ENCODE measurements at regions not wholly inside any gene's neighbourhood (a gene's known extent, or its start where the extent isn't known, plus 50 kb on each side); places are given as distances from the start of the nearest gene placed in this dataset.

- Histone ChIP-seq H3K27me3 (no peaks in the 10 kb centered on the region), H3K4me3 (no peak overlapping the region), H3K4me1 (no peaks in the 10 kb centered on the region), H3K9me3 (no peaks in the 10 kb centered on the region), H3K36me3 (no peaks in the 10 kb centered on the region), H3K27ac (no peak overlapping the region)
- TF ChIP-seq CTCF (IDR thresholded peaks at IDR 0.05) (no peak), POLR2A (IDR thresholded peaks at IDR 0.05) (no peak), POLR2AphosphoS5 (IDR thresholded peaks at IDR 0.05; ENCODE audit: insufficient read depth in 1 of 2, low read depth in 1 of 2) (no peak)
- intact Hi-C loops (cut with DNase I), result no loop called here
- DNase-seq (ENCODE audit: extremely low spot score in 2 of 2), result no peak
These were observed 371.9 kb upstream of the CHD6 start for GRCh38 chr20:41989935-41990635.

- no peak for DNase-seq (ENCODE audit: extremely low spot score in 2 of 2)
- H3K4me3 ChIP-seq, result no peak overlapping the region
- no peaks in the 10 kb centered on the region for H3K27me3 ChIP-seq
- intact Hi-C loops (cut with DNase I), result no loop called here
- no peak overlapping the region for H3K27ac ChIP-seq
- no peaks in the 10 kb centered on the region for H3K4me1 ChIP-seq
- TF ChIP-seq CTCF (IDR thresholded peaks at IDR 0.05), result no peak
- TF ChIP-seq POLR2A (IDR thresholded peaks at IDR 0.05), result no peak
- no peak for TF ChIP-seq POLR2AphosphoS5 (IDR thresholded peaks at IDR 0.05; ENCODE audit: insufficient read depth in 1 of 2, low read depth in 1 of 2)
- no peaks in the 10 kb centered on the region for H3K9me3 ChIP-seq
- no peaks in the 10 kb centered on the region for H3K36me3 ChIP-seq
These were observed 371.0 kb upstream of the CHD6 start for GRCh38 chr20:41989039-41989679.

- H3K4me3 ChIP-seq, result no peak overlapping the region
- TF ChIP-seq POLR2AphosphoS5 (IDR thresholded peaks at IDR 0.05; ENCODE audit: insufficient read depth in 1 of 2, low read depth in 1 of 2), result no peak
- TF ChIP-seq POLR2A (IDR thresholded peaks at IDR 0.05), result no peak
- no peak for TF ChIP-seq CTCF (IDR thresholded peaks at IDR 0.05)
- no peak overlapping the region for H3K27ac ChIP-seq
- no peaks in the 10 kb centered on the region for H3K4me1 ChIP-seq
- H3K27me3 ChIP-seq, result no peaks in the 10 kb centered on the region
- no peaks in the 10 kb centered on the region for H3K9me3 ChIP-seq
- intact Hi-C loops (cut with DNase I), result no loop called here
- H3K36me3 ChIP-seq, result no peaks in the 10 kb centered on the region
- DNase-seq (ENCODE audit: extremely low spot score in 2 of 2), result peak in 1 of 2 donors; percentile 37
These were observed 365.9 kb upstream of the CHD6 start for GRCh38 chr20:41984031-41984430.

- Histone ChIP-seq H3K27ac (no peak overlapping the region), H3K4me1 (no peaks in the 10 kb centered on the region), H3K9me3 (no peaks in the 10 kb centered on the region), H3K36me3 (no peaks in the 10 kb centered on the region), H3K4me3 (no peak overlapping the region), H3K27me3 (no peaks in the 10 kb centered on the region)
- TF ChIP-seq CTCF (IDR thresholded peaks at IDR 0.05) (no peak), POLR2A (IDR thresholded peaks at IDR 0.05) (no peak), POLR2AphosphoS5 (IDR thresholded peaks at IDR 0.05; ENCODE audit: insufficient read depth in 1 of 2, low read depth in 1 of 2) (no peak)
- intact Hi-C loops (cut with DNase I), result no loop called here
- DNase-seq (ENCODE audit: extremely low spot score in 2 of 2), result peak; percentile 12 to 72
These were observed 365.0 kb upstream of the CHD6 start for GRCh38 chr20:41983159-41983558.

- no peak for TF ChIP-seq POLR2AphosphoS5 (IDR thresholded peaks at IDR 0.05; ENCODE audit: insufficient read depth in 1 of 2, low read depth in 1 of 2)
- TF ChIP-seq CTCF (IDR thresholded peaks at IDR 0.05), result no peak
- TF ChIP-seq POLR2A (IDR thresholded peaks at IDR 0.05), result no peak
- no peak overlapping the region for H3K4me3 ChIP-seq
- no peaks in the 10 kb centered on the region for H3K36me3 ChIP-seq
- H3K27ac ChIP-seq, result no peak overlapping the region
- peak; percentile 16 to 54 for DNase-seq (ENCODE audit: extremely low spot score in 2 of 2)
- H3K4me1 ChIP-seq, result no peaks in the 10 kb centered on the region
- no peaks in the 10 kb centered on the region for H3K9me3 ChIP-seq
- no peaks in the 10 kb centered on the region for H3K27me3 ChIP-seq
- intact Hi-C loops (cut with DNase I), result no loop called here
These were observed 363.6 kb upstream of the CHD6 start for GRCh38 chr20:41981746-41982145.

All from vagina (tissue), 2 donors.